Stimulated activated CD8-positive, alpha-beta memory T cell treated with anti-CD3 and anti-CD28 coated beads, Interleukin-12 subunit alpha, Interleukin-12 subunit beta, amount 100 ng/mL, for 1 hour (primary cell): ENCODE measurements at regions not wholly inside any gene's neighbourhood (a gene's known extent, or its start where the extent isn't known, plus 50 kb on each side); places are given as distances from the start of the nearest gene placed in this dataset.

Experiments used
- DNase-seq: peaks from one replicate; pipeline ENCODE4 v3.0.0-alpha.2; 2020; ENCODE audit warnings: low read depth

DNA sequence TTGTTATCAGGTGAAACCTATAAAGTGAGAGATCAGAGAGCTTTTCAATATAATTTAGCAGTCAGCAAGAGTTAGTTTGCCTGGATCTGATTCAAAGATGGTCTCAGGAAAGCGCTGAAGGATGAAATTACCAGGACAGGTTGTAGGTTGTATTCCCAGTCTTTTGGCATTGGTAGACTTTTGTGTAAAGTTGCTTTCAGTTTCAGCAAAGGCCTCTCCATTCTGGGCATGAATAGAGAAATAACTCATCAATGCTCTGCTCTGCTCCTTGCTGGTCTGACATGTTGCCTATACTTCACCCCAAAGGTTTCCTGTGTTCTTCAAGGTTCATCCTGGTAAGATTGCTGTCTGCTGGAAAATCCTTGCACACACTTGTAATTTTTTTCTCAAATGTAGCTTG lies 714.8 kb downstream of the EPM2A start:
- no peak for DNase-seq

DNA sequence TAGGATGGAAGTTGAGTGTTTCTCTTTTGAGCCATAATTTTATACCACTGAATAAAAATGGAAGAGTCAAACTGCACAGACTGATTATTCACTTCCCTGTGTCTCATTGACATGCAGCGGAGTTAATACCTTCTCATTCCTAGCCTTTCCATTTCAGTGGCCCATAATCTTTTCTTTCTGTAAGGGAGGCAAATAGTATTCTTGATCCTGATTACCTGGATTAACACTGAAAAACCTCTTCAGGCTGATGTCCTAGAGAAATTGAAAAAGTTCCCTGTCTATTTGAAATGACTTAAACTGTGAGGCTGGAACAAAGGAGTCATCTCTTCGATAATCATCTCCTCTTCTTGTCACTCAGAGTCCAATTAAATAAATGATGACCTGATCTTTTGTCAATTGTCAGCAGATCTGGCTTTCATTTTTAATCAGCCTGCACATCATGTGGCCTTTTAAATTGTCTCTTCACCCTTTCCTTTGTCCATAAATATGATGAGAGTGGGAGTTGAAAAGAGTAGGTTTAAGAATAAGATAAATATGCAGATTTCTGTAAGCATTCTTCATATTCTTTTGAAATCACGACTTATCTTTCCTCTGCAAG lies 713.0 kb downstream of the EPM2A start:
- DNase-seq, result no peak

GRCh38 chr6:145023116-145023726 lies 712.1 kb downstream of the EPM2A start:
- no peak for DNase-seq

DNA sequence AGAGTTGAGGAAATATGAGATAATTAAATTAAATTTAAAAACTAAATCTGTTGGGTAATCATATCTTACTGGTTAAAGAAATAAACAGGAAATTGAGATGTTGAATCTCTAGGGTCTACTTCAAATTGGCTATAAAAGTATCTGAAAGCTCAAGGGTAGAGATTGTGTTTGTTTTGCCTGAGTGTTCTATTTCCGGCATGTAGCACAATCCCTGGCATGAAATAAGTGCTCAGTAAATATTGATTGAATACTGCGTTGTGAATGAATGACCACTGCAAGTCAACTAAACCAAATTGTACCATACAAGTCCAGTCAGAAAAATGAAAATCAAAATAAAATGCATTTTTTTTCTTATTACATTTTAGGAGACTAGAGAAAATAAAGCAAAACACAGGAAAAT lies 709.8 kb downstream of the EPM2A start:
- DNase-seq, result no peak

DNA sequence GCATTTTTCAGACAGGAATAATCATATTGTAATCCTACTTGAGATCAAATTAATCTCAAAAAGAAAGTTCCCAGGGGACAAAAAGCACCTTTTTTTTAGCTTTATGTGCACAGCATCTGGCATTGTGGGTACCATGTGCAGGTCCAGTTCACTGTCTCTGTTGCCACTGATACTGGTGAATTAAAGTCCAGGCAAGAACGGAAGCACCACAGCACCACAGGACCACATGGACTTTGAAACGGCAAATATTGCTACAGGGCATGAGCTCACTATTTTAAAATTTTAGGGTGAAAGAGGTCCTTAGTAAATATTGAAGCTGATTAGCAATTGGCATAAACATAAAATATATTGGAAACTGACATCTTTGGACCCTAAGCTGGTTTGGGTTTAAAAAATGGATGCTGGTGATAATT lies 709.0 kb downstream of the EPM2A start:
- DNase-seq, result no peak

DNA sequence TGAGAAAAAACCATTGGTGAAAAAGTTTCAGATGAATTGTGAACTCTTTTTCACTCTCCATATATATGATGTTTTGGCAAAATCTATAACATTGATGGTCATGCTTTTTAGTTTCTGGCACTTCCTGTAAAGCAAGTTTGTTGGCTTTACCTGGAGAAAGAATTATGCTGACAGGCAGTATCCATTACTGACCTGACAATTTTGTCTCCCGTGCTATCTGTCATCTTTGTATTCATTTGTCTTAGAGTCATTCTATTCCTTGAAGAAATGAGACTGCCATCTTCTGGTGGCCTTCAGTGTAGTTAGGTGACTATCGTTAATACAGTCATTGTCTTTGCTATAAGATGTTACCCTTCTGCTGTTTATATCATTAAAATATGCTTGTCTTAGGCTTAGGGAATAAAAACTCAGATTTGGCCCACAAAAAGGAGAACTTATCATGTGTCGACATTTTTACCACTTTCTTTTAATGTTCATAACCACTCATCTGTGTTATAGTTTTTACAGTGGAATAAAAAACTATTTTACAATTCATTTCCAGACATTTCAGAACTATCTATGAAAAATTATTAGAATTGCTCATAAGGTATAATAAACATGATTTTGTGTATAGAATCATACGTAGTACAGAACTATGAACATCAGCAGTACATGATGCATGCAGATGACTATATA lies 707.0 kb downstream of the EPM2A start:
- no peak for DNase-seq

- DNase-seq, result no peak
Measured at GRCh38 chr6:145031001-145031400, 704.3 kb downstream of the EPM2A start.

- DNase-seq, result no peak
Measured at GRCh38 chr6:145031962-145032361, 703.4 kb downstream of the EPM2A start.

GRCh38 chr6:145032562-145033145 lies 702.7 kb downstream of the EPM2A start:
- no peak for DNase-seq

DNA sequence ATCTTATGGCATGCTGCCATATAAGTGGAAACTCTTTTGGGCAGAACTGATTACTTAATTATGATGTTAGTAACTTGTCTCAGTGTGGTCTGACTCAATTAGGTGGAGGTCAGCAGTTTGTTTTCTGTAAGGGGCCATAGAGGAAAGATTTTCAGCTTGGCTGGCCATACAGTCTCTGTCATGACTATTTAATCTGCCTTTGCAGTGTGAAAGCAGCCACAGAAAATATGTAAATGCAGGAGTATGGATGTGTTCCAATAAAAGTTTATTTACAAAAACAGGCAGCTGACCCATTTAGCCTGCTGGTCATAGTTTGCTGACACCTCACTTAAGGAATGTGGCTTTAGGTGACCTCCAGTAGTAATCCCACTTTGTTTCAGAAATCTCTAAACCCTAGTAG lies 700.7 kb downstream of the EPM2A start:
- DNase-seq, result no peak

DNA sequence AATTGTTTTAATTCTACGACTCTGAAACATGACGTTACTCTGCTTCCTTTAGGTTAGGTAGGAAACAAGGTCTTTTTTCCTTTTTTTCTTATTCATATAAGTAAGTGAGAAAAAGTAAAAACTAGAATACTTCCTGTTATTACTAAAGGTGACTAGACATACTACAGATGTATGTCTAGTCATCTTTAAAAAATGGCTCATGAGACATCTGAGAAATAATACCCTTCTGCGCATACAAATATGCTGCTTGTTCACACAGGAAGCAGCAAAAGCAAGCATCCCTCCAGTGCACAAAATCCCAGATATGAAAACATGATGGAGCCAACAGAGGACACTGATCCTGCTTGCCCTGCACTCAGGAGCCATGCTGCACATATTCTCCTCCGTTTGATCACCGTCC lies 699.1 kb downstream of the EPM2A start:
- DNase-seq, result no peak

- no peak for DNase-seq
Measured at GRCh38 chr6:145036848-145037567, 698.3 kb downstream of the EPM2A start.

DNA sequence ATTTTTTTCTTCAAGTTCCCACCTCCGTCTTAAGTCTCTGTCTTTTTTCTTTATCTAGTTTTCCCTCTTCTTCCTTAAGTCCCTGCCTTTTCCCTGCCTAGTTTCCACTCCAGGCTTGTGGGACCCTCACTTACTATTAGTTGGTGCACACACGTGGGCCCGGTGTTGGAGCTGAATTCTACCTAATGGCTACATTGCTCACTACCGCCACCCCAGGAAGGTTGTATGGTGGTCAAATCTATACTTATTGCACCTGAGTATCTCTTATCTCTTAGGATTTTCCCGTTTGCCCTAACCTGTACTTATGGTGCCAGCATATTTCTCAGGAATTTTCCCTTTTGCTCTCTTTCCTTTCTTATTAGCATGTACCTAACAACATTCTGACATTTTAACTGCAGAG lies 692.8 kb downstream of the EPM2A start:
- no peak for DNase-seq

DNA sequence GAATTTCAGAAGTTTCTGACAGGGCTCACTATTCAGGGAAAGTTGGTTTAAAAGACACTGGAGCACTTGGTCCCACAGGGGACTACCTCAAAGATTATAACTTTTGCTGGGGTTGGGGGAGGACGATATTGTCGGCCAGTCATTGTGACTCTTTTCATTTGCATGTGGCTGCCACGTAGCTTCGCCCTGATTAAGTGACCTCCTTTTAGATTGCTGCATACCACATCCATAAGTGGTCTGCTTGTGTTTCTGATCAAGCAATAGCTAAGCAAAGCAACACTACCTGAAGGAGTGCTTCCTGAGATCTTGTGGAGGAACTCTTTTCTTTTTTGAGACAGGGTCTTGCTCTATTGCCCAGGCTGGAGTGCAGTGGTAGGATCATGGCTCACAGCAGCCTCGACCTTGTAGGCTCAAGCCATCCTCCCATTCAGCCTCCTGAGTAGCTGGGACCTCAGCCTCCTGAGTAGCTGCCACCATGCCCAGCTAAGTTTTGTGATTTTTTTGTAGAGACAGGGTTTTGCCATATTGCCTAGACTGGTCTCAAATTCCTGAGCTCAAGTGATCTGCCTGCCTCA lies 691.3 kb downstream of the EPM2A start:
- no peak for DNase-seq

GRCh38 chr6:145044641-145045246 lies 690.6 kb downstream of the EPM2A start:
- no peak for DNase-seq

GRCh38 chr6:145045582-145045981 lies 689.7 kb downstream of the EPM2A start:
- DNase-seq, result no peak

DNA sequence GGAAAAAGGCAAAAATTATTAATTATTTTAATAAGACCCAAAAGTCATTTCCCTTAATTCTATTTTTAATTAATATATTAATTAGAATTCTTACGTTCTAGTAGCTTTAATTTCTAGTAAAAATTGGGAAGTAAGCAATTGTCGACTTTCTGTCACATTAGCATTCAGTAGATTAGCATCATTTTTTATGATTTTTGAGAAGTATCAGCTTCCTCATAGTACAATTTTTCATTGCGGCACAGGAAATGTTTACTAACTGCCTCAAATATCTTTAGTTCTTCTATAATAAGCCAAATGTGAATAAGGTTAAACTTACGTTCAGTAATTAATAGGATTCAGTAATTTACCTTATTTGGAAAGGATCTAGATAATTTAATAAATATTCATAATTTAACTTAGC lies 687.4 kb downstream of the EPM2A start:
- DNase-seq, result no peak

GRCh38 chr6:145051661-145052060 lies 683.7 kb downstream of the EPM2A start:
- DNase-seq, result no peak

GRCh38 chr6:145055567-145055966 lies 679.8 kb downstream of the EPM2A start:
- no peak for DNase-seq

DNA sequence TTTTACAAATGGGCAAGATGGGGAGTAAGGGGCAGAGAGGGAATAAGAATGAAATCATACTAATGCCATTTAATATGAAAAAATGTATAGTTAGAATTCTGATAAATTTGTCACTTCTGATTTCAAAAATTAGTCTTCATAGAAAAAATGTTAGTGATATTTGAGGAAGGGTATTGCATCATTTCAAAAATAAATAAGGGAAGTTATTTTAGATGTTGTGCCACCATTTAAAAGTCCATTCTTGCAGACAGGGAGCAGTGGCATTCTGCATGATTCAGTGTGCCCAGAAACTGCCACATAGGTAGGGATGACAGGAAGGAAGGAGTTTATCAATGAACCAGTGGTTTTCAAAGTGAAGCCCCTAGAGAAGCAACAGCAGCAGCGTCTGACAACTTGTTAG lies 674.6 kb downstream of the EPM2A start:
- DNase-seq, result no peak

DNA sequence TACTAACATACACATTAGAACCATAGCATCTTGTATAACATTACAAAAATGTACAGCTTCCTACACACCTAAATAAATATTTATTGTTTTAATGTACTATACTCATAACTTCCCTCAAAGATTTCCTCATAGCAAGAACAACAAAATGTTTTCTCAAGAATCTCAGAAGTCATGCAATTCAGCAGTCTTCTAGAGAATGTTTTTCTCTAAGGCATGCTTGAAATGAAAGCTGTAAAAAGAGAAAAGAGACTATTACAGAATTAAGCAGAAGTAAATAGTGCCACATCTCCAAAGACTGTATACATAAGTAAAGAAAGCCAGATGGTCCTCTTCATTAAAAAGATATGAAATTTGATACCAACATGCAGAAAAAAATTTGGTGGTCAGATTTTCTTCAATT lies 672.2 kb downstream of the EPM2A start:
- no peak for DNase-seq

DNA sequence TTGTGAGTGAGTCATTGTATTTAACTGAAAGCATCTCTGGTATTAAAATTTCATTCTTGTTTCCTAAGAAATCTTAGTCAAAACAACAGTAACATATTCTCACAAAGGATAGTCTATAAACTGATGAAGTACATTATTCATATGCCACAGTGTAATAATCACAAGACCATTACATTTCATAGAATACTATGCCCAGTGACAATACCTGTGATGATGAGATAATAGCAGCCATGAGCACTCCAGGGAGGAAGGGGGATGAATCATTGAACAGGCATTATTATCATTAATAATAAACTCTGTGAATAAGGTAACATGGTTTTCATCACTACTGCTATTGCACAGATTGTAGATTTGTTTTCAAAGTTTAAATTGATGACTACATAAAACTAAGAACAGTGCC lies 667.9 kb downstream of the EPM2A start:
- no peak for DNase-seq
